Hepatocyte (in vitro differentiated cells): ENCODE measurements at regions not wholly inside any gene's neighbourhood (a gene's known extent, or its start where the extent isn't known, plus 50 kb on each side); places are given as distances from the start of the nearest gene placed in this dataset.

Experiments
- DNase-seq: peaks from one replicate; pipeline ENCODE4 v3.0.0-alpha.2; 2016; ENCODE audit warnings: low spot score
- H2AFZ ChIP-seq: fragments of 200-600 bp; sonication (generic); 2 replicates; pipeline ENCODE4 v1.6.0; 2016; ENCODE audit warnings: antibody characterized with exemption, mild to moderate bottlenecking
- H3K27ac ChIP-seq: fragments of 200-600 bp; sonication (generic); 2 replicates; pipeline ENCODE4 v1.5.1; 2016; ENCODE audit warnings: mild to moderate bottlenecking
- H3K27me3 ChIP-seq: fragments of 200-600 bp; sonication (generic); 2 replicates; pipeline ENCODE4 v1.6.1; 2016
- H3K36me3 ChIP-seq: fragments of 200-600 bp; sonication (generic); replicated peaks from 2 replicates; pipeline ENCODE4 v1.5.1; 2016; ENCODE audit warnings: low read depth; ENCODE audit not compliant: insufficient read depth
- H3K4me1 ChIP-seq: fragments of 200-600 bp; sonication (generic); 2 replicates; pipeline ENCODE4 v1.5.1; 2016; ENCODE audit warnings: mild to moderate bottlenecking, moderate library complexity; ENCODE audit not compliant: insufficient read depth
- H3K4me2 ChIP-seq: fragments of 200-600 bp; sonication (generic); 2 replicates; pipeline ENCODE4 v1.6.0; 2016
- H3K4me3 ChIP-seq: fragments of 200-600 bp; sonication (generic); 2 replicates; pipeline ENCODE4 v1.5.1; 2016; ENCODE audit warnings: mild to moderate bottlenecking
- H3K79me2 ChIP-seq: fragments of 200-600 bp; sonication (generic); 2 replicates; pipeline ENCODE4 v1.6.0; 2017; ENCODE audit warnings: mild to moderate bottlenecking
- H3K9me2 ChIP-seq: fragments of 200-600 bp; sonication (generic); replicated peaks from 2 replicates; pipeline ENCODE4 v1.6.0; 2017; ENCODE audit warnings: mild to moderate bottlenecking; ENCODE audit not compliant: insufficient read depth
- H3K9me3 ChIP-seq: fragments of 200-600 bp; sonication (generic); 2 replicates; pipeline ENCODE4 v1.5.1; 2016; ENCODE audit warnings: low read depth, mild to moderate bottlenecking
- H4K20me1 ChIP-seq: fragments of 200-600 bp; sonication (generic); 2 replicates; pipeline ENCODE4 v1.6.0; 2016; ENCODE audit warnings: mild to moderate bottlenecking; ENCODE audit not compliant: insufficient read depth, poor library complexity, severe bottlenecking
- EZH2 ChIP-seq: fragments of 200-600 bp; sonication (generic); IDR thresholded peaks from 2 replicates; pipeline ENCODE4 v1.6.1; 2016; ENCODE audit warnings: antibody characterized with exemption, mild to moderate bottlenecking, borderline replicate concordance
- EZH2phosphoT487 ChIP-seq: fragments of 200-600 bp; sonication (generic); IDR thresholded peaks from one replicate; pipeline ENCODE4 v1.6.1; 2018; ENCODE audit warnings: antibody characterized with exemption, mild to moderate bottlenecking, low read depth, moderate library complexity; ENCODE audit not compliant: unreplicated experiment, severe bottlenecking
- WGBS: methylation state at CpG from one replicate; pipeline ENCODE4 v1.1.6; 2016; ENCODE audit warnings: low lambda C conversion rate; ENCODE audit errors: missing lambda C conversion rate; 5-methylcytosine and 5-hydroxymethylcytosine counted together
- TF ChIP-seq, protein P1 (sequence below): fragments of 200-600 bp; sonication (generic); IDR thresholded peaks from 2 replicates; pipeline ENCODE4 v1.5.1; 2016; ENCODE audit warnings: antibody characterized with exemption, mild to moderate bottlenecking; ENCODE audit not compliant: poor library complexity

DNA sequence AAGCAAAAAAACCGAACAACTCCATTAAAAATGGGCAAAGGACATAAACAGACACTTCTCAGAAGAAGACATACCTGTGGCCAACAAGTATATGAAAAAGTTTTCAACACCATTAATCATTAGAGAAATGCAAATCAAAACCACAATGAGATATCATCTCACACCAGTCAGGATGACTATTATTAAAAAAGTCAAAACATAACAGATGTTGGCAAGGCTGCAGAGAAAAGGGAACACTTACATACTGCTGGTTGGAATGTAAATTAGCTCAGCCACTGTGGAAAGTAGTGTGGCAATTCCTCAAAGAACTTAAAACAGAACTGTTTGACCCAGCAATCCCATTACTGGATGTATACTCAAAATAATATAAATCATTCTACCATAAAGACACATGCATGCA lies 436.3 kb downstream of the KLHL13 start:
- Histone ChIP-seq H3K4me2 (no peak overlapping the region), H3K4me3 (no peak overlapping the region), H3K79me2 (no peaks in the 10 kb centered on the region), H3K9me3 (peaks cover 4% of the 10 kb centered on the region), H2AFZ (no peak overlapping the region), H4K20me1 (no peaks in the 10 kb centered on the region), H3K36me3 (no peaks in the 10 kb centered on the region), H3K9me2 (no peaks in the 10 kb centered on the region), H3K27ac (no peak overlapping the region), H3K4me1 (no peaks in the 10 kb centered on the region), H3K27me3 (no peaks in the 10 kb centered on the region)
- TF ChIP-seq EZH2 (no peak), EZH2phosphoT487 (no peak)
- DNase-seq = no peak
- 80% methylated on average over 1 of the region's 1 CpG for WGBS

DNA sequence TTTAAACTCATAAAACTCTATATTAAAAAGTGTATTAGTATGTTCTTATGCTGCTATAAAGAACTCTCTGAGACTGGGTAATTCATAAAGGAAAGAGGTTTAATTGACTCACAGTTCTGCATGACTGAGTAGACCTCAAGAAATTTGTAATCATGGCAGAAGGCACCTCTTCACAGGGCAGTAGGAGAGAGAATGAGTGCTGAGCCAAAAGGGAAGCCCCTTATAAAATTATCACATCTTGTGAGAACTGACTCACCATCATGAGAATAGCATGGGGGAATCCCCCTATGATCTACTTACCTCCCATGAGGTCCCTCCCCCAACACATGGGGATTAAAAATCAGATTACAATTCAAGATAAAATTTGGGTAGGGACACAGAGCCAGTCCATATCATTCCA lies 463.2 kb downstream of the KLHL13 start:
- DNase-seq = no peak
- TF ChIP-seq EZH2 = no peak
- no peak for TF ChIP-seq EZH2phosphoT487
- TF ChIP-seq, protein P1, sequence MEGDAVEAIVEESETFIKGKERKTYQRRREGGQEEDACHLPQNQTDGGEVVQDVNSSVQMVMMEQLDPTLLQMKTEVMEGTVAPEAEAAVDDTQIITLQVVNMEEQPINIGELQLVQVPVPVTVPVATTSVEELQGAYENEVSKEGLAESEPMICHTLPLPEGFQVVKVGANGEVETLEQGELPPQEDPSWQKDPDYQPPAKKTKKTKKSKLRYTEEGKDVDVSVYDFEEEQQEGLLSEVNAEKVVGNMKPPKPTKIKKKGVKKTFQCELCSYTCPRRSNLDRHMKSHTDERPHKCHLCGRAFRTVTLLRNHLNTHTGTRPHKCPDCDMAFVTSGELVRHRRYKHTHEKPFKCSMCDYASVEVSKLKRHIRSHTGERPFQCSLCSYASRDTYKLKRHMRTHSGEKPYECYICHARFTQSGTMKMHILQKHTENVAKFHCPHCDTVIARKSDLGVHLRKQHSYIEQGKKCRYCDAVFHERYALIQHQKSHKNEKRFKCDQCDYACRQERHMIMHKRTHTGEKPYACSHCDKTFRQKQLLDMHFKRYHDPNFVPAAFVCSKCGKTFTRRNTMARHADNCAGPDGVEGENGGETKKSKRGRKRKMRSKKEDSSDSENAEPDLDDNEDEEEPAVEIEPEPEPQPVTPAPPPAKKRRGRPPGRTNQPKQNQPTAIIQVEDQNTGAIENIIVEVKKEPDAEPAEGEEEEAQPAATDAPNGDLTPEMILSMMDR = no peak
- no peaks in the 10 kb centered on the region for H3K27me3 ChIP-seq
- H3K4me2 ChIP-seq = no peak overlapping the region
- H3K27ac ChIP-seq = no peak overlapping the region
- H3K79me2 ChIP-seq = no peaks in the 10 kb centered on the region
- no peaks in the 10 kb centered on the region for H3K4me1 ChIP-seq
- H3K9me2 ChIP-seq = no peaks in the 10 kb centered on the region
- no peaks in the 10 kb centered on the region for H3K9me3 ChIP-seq
- H3K4me3 ChIP-seq = no peak overlapping the region
- H3K36me3 ChIP-seq = no peaks in the 10 kb centered on the region
- no peaks in the 10 kb centered on the region for H4K20me1 ChIP-seq
- H2AFZ ChIP-seq = no peak overlapping the region

DNA sequence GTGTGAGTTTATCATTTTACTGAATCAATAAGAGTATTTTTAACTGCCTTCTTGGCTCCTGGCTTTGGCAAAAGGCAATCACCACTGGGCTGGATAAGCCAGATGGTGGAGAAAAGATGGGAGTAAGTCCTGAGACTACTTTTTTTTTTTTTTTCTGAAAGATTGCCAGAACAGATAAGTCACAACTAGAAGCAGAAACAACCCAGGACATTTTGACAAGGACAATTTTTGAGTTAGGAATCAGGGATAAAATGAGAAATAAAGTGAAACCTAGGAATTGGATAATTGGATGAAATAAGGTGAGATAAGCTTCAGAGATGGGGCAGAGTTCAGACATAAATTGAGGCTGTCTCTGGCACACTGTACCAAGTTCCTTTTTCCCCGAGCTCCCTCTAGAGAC lies 471.0 kb downstream of the KLHL13 start:
- H4K20me1 ChIP-seq = no peaks in the 10 kb centered on the region
- H3K9me2 ChIP-seq = no peaks in the 10 kb centered on the region
- H3K4me3 ChIP-seq = no peak overlapping the region
- H3K27me3 ChIP-seq = no peaks in the 10 kb centered on the region
- WGBS = 86% methylated on average over 1 of the region's 1 CpG
- H2AFZ ChIP-seq = no peak overlapping the region
- no peaks in the 10 kb centered on the region for H3K9me3 ChIP-seq
- no peak overlapping the region for H3K27ac ChIP-seq
- no peaks in the 10 kb centered on the region for H3K79me2 ChIP-seq
- no peaks in the 10 kb centered on the region for H3K4me1 ChIP-seq
- H3K36me3 ChIP-seq = no peaks in the 10 kb centered on the region
- no peak for DNase-seq
- H3K4me2 ChIP-seq = no peak overlapping the region
- TF ChIP-seq EZH2phosphoT487 = no peak
- TF ChIP-seq, protein P1 = no peak
- TF ChIP-seq EZH2 = no peak

DNA sequence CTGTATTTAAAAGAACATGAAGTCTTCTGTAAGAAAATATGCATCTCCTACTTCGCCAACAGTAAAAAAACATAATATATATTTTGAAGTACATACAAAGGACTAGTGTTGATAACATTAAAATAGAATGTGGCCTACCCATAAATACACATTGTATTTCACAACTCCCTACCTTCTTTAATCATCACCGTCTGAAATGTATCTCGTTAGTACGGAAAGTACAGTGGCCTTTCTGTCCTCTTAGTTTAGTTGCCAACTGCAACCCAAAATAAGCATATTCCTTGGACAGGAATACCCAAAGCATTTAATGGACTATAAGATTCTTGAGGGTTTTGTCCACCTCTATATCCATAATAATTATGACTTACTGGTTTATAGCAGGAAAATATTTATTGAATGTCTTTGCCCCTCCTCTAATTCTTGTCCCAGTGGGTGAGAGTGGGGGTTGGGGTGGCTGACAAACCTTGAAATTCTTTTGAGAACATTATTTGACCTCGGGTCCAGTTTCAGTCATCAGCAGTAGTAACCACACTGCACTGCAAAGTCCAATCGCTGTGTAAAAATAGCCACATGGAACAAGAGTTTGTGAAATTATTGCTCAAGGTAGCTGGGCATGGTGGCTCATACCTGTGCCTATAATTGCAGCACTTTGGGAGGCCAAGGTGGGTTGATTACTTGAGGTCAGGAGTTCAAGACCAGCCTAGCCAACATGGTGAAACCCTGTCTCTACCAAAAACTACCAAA lies 474.5 kb downstream of the KLHL13 start:
- Histone ChIP-seq H3K27me3 (no peaks in the 10 kb centered on the region), H3K27ac (no peak overlapping the region), H3K9me3 (no peaks in the 10 kb centered on the region), H3K4me3 (no peak overlapping the region), H3K4me2 (no peak overlapping the region), H3K79me2 (no peaks in the 10 kb centered on the region), H4K20me1 (no peaks in the 10 kb centered on the region), H2AFZ (no peak overlapping the region), H3K4me1 (no peaks in the 10 kb centered on the region), H3K9me2 (no peaks in the 10 kb centered on the region), H3K36me3 (no peaks in the 10 kb centered on the region)
- DNase-seq = peak; percentile 3
- WGBS = 82% methylated on average over 6 of the region's 6 CpGs
- no peak for TF ChIP-seq EZH2phosphoT487
- TF ChIP-seq, protein P1 = no peak
- no peak for TF ChIP-seq EZH2
